ENCODE measurements at regions not wholly inside any gene's neighbourhood (a gene's known extent, or its start where the extent isn't known, plus 50 kb on each side); places are given as distances from the start of the nearest gene placed in this dataset.

- TF ChIP-seq CTCF (IDR thresholded peaks at IDR 0.05 in 4 of 5, conservative IDR thresholded peaks at IDR 0.05 in 1 of 5) (no peak), POLR2A (IDR thresholded peaks at IDR 0.05) (no peak)
Observed at GRCh38 chr3:27883266-27883665, 161.1 kb upstream of the EOMES start.

All from gastrocnemius medialis (tissue), 4 donors.